GM10266 (cell line): ENCODE measurements at regions not wholly inside any gene's neighbourhood (a gene's known extent, or its start where the extent isn't known, plus 50 kb on each side); places are given as distances from the start of the nearest gene placed in this dataset.

ENCODE experiments used
- DNase-seq: peaks from one replicate; pipeline ENCODE4 v3.0.0; 2012; ENCODE audit errors: extremely low spot score
- TF ChIP-seq, protein P1 (sequence below): IDR thresholded peaks from 2 replicates; pipeline ENCODE4 v1.5.1; 2012; ENCODE audit warnings: mild to moderate bottlenecking, low read depth; ENCODE audit not compliant: control insufficient read depth, insufficient read depth; ENCODE audit errors: missing control alignments

DNA sequence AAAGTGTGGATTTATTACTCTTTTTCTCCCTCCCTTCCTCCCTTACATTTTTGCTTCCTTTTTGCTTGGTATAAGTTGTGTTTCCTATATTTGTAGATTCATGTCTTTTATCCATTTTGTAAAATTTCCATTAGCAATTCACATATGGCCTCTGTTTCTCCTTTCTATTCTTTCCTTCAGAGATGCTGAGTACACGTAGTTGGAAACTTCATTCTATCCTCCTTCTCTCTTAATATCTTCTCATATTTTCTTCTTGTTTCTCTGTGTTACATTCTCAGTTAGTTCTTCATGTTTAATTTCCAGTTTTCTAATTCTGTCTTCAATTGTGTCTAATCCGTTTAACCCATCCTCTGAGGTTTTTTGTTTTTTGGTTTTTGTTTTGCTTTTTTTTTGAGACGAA lies 188.9 kb downstream of the ZIC5 start:
- TF ChIP-seq, protein P1, sequence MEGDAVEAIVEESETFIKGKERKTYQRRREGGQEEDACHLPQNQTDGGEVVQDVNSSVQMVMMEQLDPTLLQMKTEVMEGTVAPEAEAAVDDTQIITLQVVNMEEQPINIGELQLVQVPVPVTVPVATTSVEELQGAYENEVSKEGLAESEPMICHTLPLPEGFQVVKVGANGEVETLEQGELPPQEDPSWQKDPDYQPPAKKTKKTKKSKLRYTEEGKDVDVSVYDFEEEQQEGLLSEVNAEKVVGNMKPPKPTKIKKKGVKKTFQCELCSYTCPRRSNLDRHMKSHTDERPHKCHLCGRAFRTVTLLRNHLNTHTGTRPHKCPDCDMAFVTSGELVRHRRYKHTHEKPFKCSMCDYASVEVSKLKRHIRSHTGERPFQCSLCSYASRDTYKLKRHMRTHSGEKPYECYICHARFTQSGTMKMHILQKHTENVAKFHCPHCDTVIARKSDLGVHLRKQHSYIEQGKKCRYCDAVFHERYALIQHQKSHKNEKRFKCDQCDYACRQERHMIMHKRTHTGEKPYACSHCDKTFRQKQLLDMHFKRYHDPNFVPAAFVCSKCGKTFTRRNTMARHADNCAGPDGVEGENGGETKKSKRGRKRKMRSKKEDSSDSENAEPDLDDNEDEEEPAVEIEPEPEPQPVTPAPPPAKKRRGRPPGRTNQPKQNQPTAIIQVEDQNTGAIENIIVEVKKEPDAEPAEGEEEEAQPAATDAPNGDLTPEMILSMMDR: no peak
- DNase-seq: no peak

DNA sequence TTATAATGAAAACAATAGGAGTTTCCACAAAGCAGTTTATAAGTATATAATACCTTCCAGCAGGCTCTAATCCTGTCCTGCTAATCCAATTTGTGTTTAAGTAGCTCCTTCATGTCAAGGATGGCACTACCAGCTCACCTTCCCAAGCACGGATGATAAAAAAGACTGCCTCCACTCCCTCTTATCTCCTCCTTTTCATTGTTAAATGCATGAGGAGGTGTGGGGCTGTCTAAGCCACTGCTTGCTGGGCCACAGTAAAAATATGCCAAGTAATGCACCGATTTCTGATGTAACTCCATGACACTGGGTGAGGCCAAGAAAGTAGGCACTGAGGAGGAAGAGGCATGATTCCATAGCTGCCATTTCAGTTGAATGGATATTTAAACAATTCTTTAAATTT lies 193.1 kb downstream of the ZIC5 start:
- TF ChIP-seq, protein P1: no peak
- DNase-seq: no peak

DNA sequence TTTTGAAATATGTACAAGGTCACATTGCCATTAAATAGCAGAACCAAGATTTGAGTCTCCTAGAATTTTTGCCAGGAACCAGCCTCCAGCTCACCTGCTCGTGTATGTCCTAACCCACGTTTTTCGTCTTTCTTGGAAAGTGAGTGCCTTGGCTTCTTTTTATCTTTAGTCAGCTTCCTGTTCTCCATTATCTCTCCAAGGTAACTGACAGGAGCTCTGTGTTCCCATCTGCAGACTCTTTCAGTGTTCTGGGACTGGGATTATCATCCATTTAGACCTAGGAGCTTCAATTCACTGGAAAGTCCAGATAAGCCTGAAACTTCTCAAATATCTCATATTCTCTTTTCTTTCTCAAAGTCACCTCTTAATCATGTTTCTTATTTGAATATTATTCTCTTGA lies 193.7 kb downstream of the ZIC5 start:
- DNase-seq: no peak
- TF ChIP-seq, protein P1: no peak

DNA sequence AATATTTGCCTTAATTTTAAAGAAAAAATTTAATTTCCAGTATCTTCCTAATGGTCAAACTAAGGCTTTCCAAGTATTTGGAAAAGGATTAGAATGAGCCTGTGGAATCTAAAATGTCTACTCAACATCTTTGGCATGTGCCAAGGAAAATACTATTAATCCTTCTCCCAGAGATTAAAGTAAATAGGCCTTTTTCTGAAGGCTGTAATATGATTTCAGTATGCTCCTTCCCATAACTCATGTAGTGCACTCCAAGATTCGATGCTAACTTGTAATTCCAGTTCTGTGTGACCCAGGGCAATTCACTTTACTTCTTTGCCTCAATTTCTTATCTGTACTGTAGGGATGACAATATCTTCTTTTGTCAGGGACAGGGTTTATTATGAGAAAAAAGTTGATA lies 196.9 kb downstream of the ZIC5 start:
- TF ChIP-seq, protein P1: no peak
- no peak for DNase-seq

DNA sequence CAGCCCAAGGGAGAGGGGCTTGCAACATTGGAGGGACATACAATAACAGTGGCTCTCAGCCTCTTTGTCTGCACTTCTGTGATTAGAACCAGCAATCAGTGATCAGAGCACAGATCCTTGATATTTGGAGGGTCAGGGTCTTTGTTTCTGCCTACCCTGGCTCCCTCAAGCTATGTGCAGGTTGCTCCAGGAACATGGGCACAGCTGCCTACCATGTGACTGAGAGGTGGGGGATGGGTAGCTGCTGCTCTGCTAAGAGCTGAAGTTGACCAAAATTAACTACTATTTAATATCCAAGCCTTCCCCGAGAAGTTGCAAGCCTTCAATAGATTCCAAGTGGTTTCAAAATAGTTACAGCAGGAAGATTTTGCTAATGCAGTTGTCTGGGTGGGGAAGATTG lies 202.6 kb downstream of the ZIC5 start:
- DNase-seq: no peak
- TF ChIP-seq, protein P1: no peak

DNA sequence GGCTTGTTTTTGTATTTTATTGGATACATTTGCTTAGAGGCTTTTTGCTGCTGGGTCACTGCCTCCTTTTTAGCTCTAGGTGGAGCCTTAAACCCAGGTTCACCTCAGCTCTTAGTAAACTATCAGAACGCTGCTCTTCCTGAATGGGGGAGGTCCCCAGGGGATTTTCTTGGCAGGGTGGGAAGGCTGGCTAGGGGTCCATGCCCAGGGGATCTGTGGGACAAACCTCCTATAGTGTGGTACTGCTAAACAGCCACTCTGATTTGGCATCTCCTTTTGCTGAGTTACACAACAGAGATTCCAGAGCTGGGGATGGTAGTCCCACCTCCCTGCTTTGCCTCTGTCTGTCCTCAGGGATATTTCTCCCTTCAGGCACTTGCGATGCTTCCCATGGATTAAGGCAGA lies 204.9 kb downstream of the ZIC5 start:
- DNase-seq: no peak
- TF ChIP-seq, protein P1: no peak

DNA sequence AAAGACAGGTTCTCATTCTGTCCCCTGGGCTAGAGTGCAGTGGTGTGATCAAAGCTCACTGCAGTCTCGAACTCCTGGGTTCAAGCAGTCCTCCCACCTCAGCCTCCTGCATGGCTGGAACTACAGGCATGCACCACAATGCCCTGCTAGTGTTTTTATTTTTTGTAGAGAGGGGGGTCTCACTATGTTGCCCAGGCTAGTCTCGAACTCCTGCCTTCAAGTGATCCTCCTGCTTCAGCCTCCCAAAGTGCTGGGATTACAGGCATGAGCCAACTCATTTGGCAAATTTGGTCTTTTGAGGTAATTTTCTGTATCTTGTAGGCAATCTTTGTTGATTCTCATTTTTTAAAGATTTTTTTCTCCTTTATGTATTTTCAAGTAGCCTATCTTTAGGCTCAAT lies 205.7 kb downstream of the ZIC5 start:
- TF ChIP-seq, protein P1: no peak
- DNase-seq: no peak

DNA sequence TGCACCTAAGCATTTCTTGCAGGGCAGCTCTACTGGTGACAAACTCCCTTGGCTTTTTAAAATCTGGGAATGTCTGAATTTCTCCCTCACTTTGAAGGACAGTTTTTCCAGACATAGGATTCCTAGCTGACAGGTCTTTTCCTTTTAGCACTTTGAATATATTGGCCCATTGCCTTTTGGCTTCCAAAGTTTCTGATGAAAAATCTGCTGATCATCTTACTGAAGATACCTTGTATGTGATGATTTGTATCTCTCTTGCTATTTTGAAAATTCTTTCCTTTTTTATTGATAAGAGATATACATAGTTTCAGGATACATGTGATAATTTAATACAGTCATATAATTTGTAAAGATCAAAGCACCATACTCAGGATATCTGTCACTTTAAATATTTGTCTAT lies 211.1 kb downstream of the ZIC5 start:
- no peak for DNase-seq
- TF ChIP-seq, protein P1: no peak
